ENCODE measurements at regions not wholly inside any gene's neighbourhood (a gene's known extent, or its start where the extent isn't known, plus 50 kb on each side); places are given as distances from the start of the nearest gene placed in this dataset.

GRCh38 chr18:51442012-51442411 is 244.5 kb upstream of the MEX3C start:
- DNase-seq (no peak), ATAC-seq (no peak)
- TF ChIP-seq CTCF (IDR thresholded peaks at IDR 0.05): no peak
- no peaks in the 10 kb centered on the region for H3K36me3 ChIP-seq
- H3K9me3 ChIP-seq: no peaks in the 10 kb centered on the region
- H3K27ac ChIP-seq: no peak overlapping the region
- peaks cover 3 to 14% of the 10 kb centered on the region in 2 donors for H3K27me3 ChIP-seq
- H3K4me1 ChIP-seq: no peaks in the 10 kb centered on the region
- intact Hi-C loops (cut with DNase I): no loop called here
- no peak overlapping the region for H3K4me3 ChIP-seq

GRCh38 chr18:51446571-51447210 is 249.2 kb upstream of the MEX3C start:
- no peaks in the 10 kb centered on the region for H3K4me1 ChIP-seq
- no peaks in the 10 kb centered on the region for H3K27me3 ChIP-seq
- no peak for TF ChIP-seq CTCF (IDR thresholded peaks at IDR 0.05)
- ATAC-seq (no peak), DNase-seq (no peak)
- no peak overlapping the region for H3K4me3 ChIP-seq
- no peak overlapping the region for H3K27ac ChIP-seq
- intact Hi-C loops (cut with DNase I): no loop called here
- no peaks in the 10 kb centered on the region for H3K9me3 ChIP-seq
- H3K36me3 ChIP-seq: no peaks in the 10 kb centered on the region

GRCh38 chr18:51447351-51448342 is 250.2 kb upstream of the MEX3C start:
- no peak for DNase-seq
- H3K4me1 ChIP-seq: no peaks in the 10 kb centered on the region
- intact Hi-C loops (cut with DNase I): no loop called here

GRCh38 chr18:51448949-51449348 is 251.5 kb upstream of the MEX3C start:
- Histone ChIP-seq H3K36me3 (no peaks in the 10 kb centered on the region), H3K9me3 (no peaks in the 10 kb centered on the region), H3K4me3 (no peak overlapping the region), H3K27me3 (no peaks in the 10 kb centered on the region), H3K4me1 (no peaks in the 10 kb centered on the region), H3K27ac (no peak overlapping the region)
- no peak for ATAC-seq
- intact Hi-C loops (cut with DNase I): no loop called here
- DNase-seq: no peak
- no peak for TF ChIP-seq CTCF (IDR thresholded peaks at IDR 0.05)

More at GRCh38 chr18:51447351-51448342, 250.2 kb upstream of the MEX3C start:
- no peaks in the 10 kb centered on the region for H3K9me3 ChIP-seq
- H3K36me3 ChIP-seq: no peaks in the 10 kb centered on the region
- H3K27me3 ChIP-seq: no peaks in the 10 kb centered on the region
- no peak for TF ChIP-seq CTCF (IDR thresholded peaks at IDR 0.05)
- no peak overlapping the region for H3K27ac ChIP-seq
- peak; percentile 31 for ATAC-seq
- no peak overlapping the region for H3K4me3 ChIP-seq

- no peaks in the 10 kb centered on the region for H3K36me3 ChIP-seq
- ATAC-seq (no peak), DNase-seq (no peak)
- H3K4me1 ChIP-seq: no peaks in the 10 kb centered on the region
- TF ChIP-seq CTCF (IDR thresholded peaks at IDR 0.05): no peak
- no peaks in the 10 kb centered on the region for H3K9me3 ChIP-seq
- intact Hi-C loops (cut with DNase I): no loop called here
- H3K27me3 ChIP-seq: no peaks in the 10 kb centered on the region
- H3K4me3 ChIP-seq: no peak overlapping the region
- no peak overlapping the region for H3K27ac ChIP-seq
Observed at GRCh38 chr18:51453594-51453993, 256.1 kb upstream of the MEX3C start.
